SK-N-SH (cell line): ENCODE measurements at regions not wholly inside any gene's neighbourhood (a gene's known extent, or its start where the extent isn't known, plus 50 kb on each side); places are given as distances from the start of the nearest gene placed in this dataset.

Source experiments
- CTCF ChIA-PET: fragments of 300-600, 350-600 bp; formaldehyde crosslinking; extraction: SDS; loops from one replicate; lab custom pipeline; 2021; lab: Yijun Ruan, JAX
- POLR2A ChIA-PET: fragments of 350-600 bp; sonication (Branson Sonifier 250); formaldehyde crosslinking; extraction: SDS; loops from one replicate; lab custom pipeline; 2020; ENCODE audit warnings: antibody characterized with exemption, inconsistent platforms; lab: Yijun Ruan, JAX
- DNase-seq: peaks from one replicate; pipeline ENCODE4 v3.0.0; 2012
- H2AFZ ChIP-seq: fragments of 200-600 bp; sonication (generic); 2 replicates; pipeline ENCODE4 v1.8.1; 2016; ENCODE audit warnings: antibody characterized with exemption, mild to moderate bottlenecking, low read depth
- H3F3A ChIP-seq: fragments of 200-600 bp; sonication (generic); replicated peaks from 2 replicates; pipeline ENCODE3; 2016; ENCODE audit warnings: antibody characterized with exemption, mild to moderate bottlenecking; ENCODE audit not compliant: insufficient read depth
- H3K27ac ChIP-seq, 2 experiments: fragments of 200-500 bp in 1 of 2; fragments of 200-600 bp in 1 of 2; sonication (Bioruptor generic) in 1 of 2; sonication (generic), shearing (Covaris generic) in 1 of 2; 2 replicates each; pipeline versions ENCODE4 v1.5.1 to v1.6.1; 2014 to 2016; ENCODE audit warnings: low read depth in 2 of 2, inconsistent platforms in 1 of 2, low read length in 1 of 2, mild to moderate bottlenecking in 1 of 2, mixed read lengths in 1 of 2
- H3K27me3 ChIP-seq: fragments of 200-600 bp; sonication (generic), shearing (Covaris generic); 2 replicates; pipeline ENCODE4 v1.6.1; 2016; ENCODE audit warnings: mixed run types; ENCODE audit not compliant: insufficient read depth
- H3K36me3 ChIP-seq, 2 experiments: fragments of 200-500 bp in 1 of 2; fragments of 200-600 bp in 1 of 2; sonication (Bioruptor generic) in 1 of 2; sonication (generic) in 1 of 2; replicated peaks in 1 of 2; 2 replicates each; pipeline versions ENCODE3 to v1.5.1; 2014 to 2016; ENCODE audit warnings: low read length in 1 of 2, mild to moderate bottlenecking in 1 of 2; ENCODE audit not compliant: insufficient read depth in 2 of 2, control insufficient read depth in 1 of 2
- H3K4me1 ChIP-seq, 2 experiments: fragments of 200-500 bp in 1 of 2; fragments of 200-600 bp in 1 of 2; sonication (Bioruptor generic) in 1 of 2; sonication (generic), shearing (Covaris generic) in 1 of 2; 2 replicates each; pipeline versions ENCODE4 v1.5.1 to v1.6.1; 2014 to 2016; ENCODE audit warnings: low read depth in 1 of 2, low read length in 1 of 2, mixed run types in 1 of 2; ENCODE audit not compliant: insufficient read depth in 2 of 2, control insufficient read depth in 1 of 2
- H3K4me2 ChIP-seq: fragments of 200-600 bp; sonication (generic), shearing (Covaris generic); 2 replicates; pipeline ENCODE4 v1.6.1; 2017; ENCODE audit warnings: mixed run types
- H3K4me3 ChIP-seq, 2 experiments: fragments of 200-500 bp in 1 of 2; fragments of 200-600 bp in 1 of 2; sonication (Bioruptor generic) in 1 of 2; sonication (generic), shearing (Covaris generic) in 1 of 2; 2 replicates each; pipeline versions ENCODE4 v1.5.1 to v1.8.1; 2014 to 2016; ENCODE audit warnings: low read depth in 2 of 2, inconsistent platforms in 1 of 2, low read length in 1 of 2, mild to moderate bottlenecking in 1 of 2, mixed read lengths in 1 of 2, moderate library complexity in 1 of 2
- H3K79me2 ChIP-seq: fragments of 200-600 bp; sonication (generic); 2 replicates; pipeline ENCODE4 v1.8.1; 2017; ENCODE audit warnings: mild to moderate bottlenecking; ENCODE audit not compliant: insufficient read depth
- H3K9ac ChIP-seq: fragments of 200-600 bp; sonication (generic); 2 replicates; pipeline ENCODE4 v1.6.1; 2017; ENCODE audit warnings: mixed run types
- H3K9me2 ChIP-seq: fragments of 200-600 bp; sonication (generic); 2 replicates; pipeline ENCODE4 v1.6.1; 2017; ENCODE audit warnings: mixed run types
- H3K9me3 ChIP-seq: fragments of 200-600 bp; sonication (generic); 2 replicates; pipeline ENCODE4 v1.6.1; 2017; ENCODE audit warnings: mixed run types, mild to moderate bottlenecking, moderate library complexity
- H4K20me1 ChIP-seq: fragments of 200-600 bp; sonication (generic); 2 replicates; pipeline ENCODE4 v1.6.1; 2017; ENCODE audit warnings: mild to moderate bottlenecking, mixed run types; ENCODE audit not compliant: insufficient read depth
- CHD2 ChIP-seq: fragments of 150-350 bp; IDR thresholded peaks from 2 replicates; pipeline ENCODE4 v1.6.1; 2018; ENCODE audit warnings: low read length; ENCODE audit not compliant: partially characterized antibody
- ELF1 ChIP-seq: IDR thresholded peaks from 2 replicates; pipeline ENCODE4 v1.4.0; 2012
- EP300 ChIP-seq, 2 experiments: IDR thresholded peaks; 2 replicates each; pipeline versions ENCODE4 v1.4.0 to v1.6.1; 2012; ENCODE audit warnings: borderline replicate concordance in 1 of 2, low read depth in 1 of 2, low read length in 1 of 2
- FOXM1 ChIP-seq: IDR thresholded peaks from 2 replicates; pipeline ENCODE4 v1.4.0; 2012; ENCODE audit warnings: low read depth, mild to moderate bottlenecking
- GABPA ChIP-seq: IDR thresholded peaks from 2 replicates; pipeline ENCODE4 v1.4.0; 2012; ENCODE audit warnings: low read depth, mild to moderate bottlenecking
- IRF3 ChIP-seq: fragments of 150-350 bp; IDR thresholded peaks from 2 replicates; pipeline ENCODE4 v1.6.1; 2016; ENCODE audit warnings: mild to moderate bottlenecking, low read depth, low read length
- MEF2A ChIP-seq: IDR thresholded peaks from 2 replicates; pipeline ENCODE4 v1.4.0; 2012; ENCODE audit warnings: low read depth, borderline replicate concordance
- NFIC ChIP-seq: IDR thresholded peaks from 2 replicates; pipeline ENCODE4 v1.4.0; 2012; ENCODE audit warnings: borderline replicate concordance
- REST ChIP-seq: IDR thresholded peaks from 2 replicates; pipeline ENCODE4 v1.6.1; 2012; ENCODE audit warnings: mild to moderate bottlenecking, low read depth, low read length, moderate library complexity
- RXRA ChIP-seq: IDR thresholded peaks from 2 replicates; pipeline ENCODE4 v1.4.0; 2012; ENCODE audit warnings: low read depth, mild to moderate bottlenecking, borderline replicate concordance
- SIN3A ChIP-seq: IDR thresholded peaks from 2 replicates; pipeline ENCODE4 v1.6.1; 2012; ENCODE audit warnings: low read depth, mild to moderate bottlenecking, low read length, moderate library complexity, borderline replicate concordance
- SMC3 ChIP-seq: IDR thresholded peaks from 2 replicates; pipeline ENCODE4 v1.6.1; 2012; ENCODE audit warnings: low read depth, low read length, improper control_type of control experiment
- TAF1 ChIP-seq: IDR thresholded peaks from 2 replicates; pipeline ENCODE4 v1.6.1; 2012; ENCODE audit warnings: low read depth, mild to moderate bottlenecking, low read length, moderate library complexity, borderline replicate concordance
- TEAD4 ChIP-seq: IDR thresholded peaks from 2 replicates; pipeline ENCODE4 v1.4.0; 2012; ENCODE audit warnings: mild to moderate bottlenecking, borderline replicate concordance; ENCODE audit not compliant: insufficient read depth
- WGBS: methylation state at CpG from one replicate; pipeline ENCODE4 v1.1.6; 2017; ENCODE audit warnings: low lambda C conversion rate; 5-methylcytosine and 5-hydroxymethylcytosine counted together
- TF ChIP-seq, protein P1 (sequence below): IDR thresholded peaks from 2 replicates; pipeline ENCODE4 v1.4.0; 2012; ENCODE audit warnings: low read depth, borderline replicate concordance
- TF ChIP-seq, protein P2 (sequence below): fragments of 200-600 bp; sonication (generic); IDR thresholded peaks from 2 replicates; pipeline ENCODE4 v1.6.1; 2017; ENCODE audit warnings: antibody characterized with exemption, mild to moderate bottlenecking, moderate library complexity
- TF ChIP-seq, protein P3 (sequence below): fragments of 150-350 bp; IDR thresholded peaks from 2 replicates; pipeline ENCODE4 v1.6.1; 2017; ENCODE audit warnings: antibody characterized with exemption, low read length, low read depth, borderline replicate concordance

DNA sequence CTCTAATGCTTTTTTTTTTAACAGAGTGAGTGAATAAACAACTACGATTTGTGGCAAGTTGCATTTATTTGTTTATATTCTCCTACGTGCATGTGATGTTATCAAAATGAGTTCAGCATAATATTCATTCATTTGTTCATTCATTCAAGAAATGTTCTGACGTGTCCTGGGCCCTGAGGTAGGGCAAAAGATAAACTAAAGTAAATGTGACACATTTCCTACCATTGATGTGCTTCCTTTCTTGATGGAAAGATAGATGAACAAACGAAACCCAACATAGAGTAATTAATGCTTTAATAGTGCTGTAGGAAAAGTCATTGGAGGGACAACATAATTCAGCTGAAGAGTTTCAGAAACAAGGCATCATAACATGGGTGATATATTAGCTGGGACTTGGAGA lies 261.5 kb upstream of the KCNMB2 start:
- H3K4me2 ChIP-seq = no peak overlapping the region
- no peaks in the 10 kb centered on the region for H3K9me2 ChIP-seq
- no peaks in the 10 kb centered on the region for H3K79me2 ChIP-seq
- H3K4me3 ChIP-seq = no peak overlapping the region
- H3K36me3 ChIP-seq = no peaks in the 10 kb centered on the region
- TF ChIP-seq IRF3 (no peak), FOXM1 (no peak), REST (no peak), GABPA (no peak), SIN3A (no peak), MEF2A (no peak), EP300 (IDR thresholded peaks at IDR 0.05; ENCODE audit: borderline replicate concordance in 1 of 2, low read depth in 1 of 2, low read length in 1 of 2) (no peak), NFIC (no peak), ELF1 (no peak), RXRA (no peak)
- DNase-seq = no peak
- H3K27me3 ChIP-seq = no peaks in the 10 kb centered on the region
- no peak overlapping the region for H2AFZ ChIP-seq
- ChIA-PET POLR2A (no interaction called here), CTCF (no interaction called here)
- no peak overlapping the region for H3K27ac ChIP-seq
- H4K20me1 ChIP-seq = no peaks in the 10 kb centered on the region
- no peak overlapping the region for H3K9ac ChIP-seq
- H3K4me1 ChIP-seq = no peaks in the 10 kb centered on the region
- WGBS = 82% methylated on average over 4 of the region's 4 CpGs
- H3F3A ChIP-seq = peaks cover 3% of the 10 kb centered on the region
- peaks cover 5% of the 10 kb centered on the region; the same call in 1 of the 2 replicates for H3K9me3 ChIP-seq

- POLR2A ChIA-PET = no interaction called here
Observed at GRCh38 chr3:178275311-178275710, 260.9 kb upstream of the KCNMB2 start.

More at GRCh38 chr3:178275311-178275710, 260.9 kb upstream of the KCNMB2 start:
- no peaks in the 10 kb centered on the region for H3K27me3 ChIP-seq
- no peak for DNase-seq
- no peak overlapping the region for H3K9ac ChIP-seq
- H3K27ac ChIP-seq = no peak overlapping the region
- CTCF ChIA-PET = no interaction called here
- H3K4me1 ChIP-seq = no peaks in the 10 kb centered on the region
- peaks cover 3% of the 10 kb centered on the region for H3F3A ChIP-seq
- H3K36me3 ChIP-seq = no peaks in the 10 kb centered on the region
- H3K79me2 ChIP-seq = no peaks in the 10 kb centered on the region
- TF ChIP-seq ELF1 (no peak), TAF1 (no peak), SIN3A (no peak), TEAD4 (no peak), CHD2 (no peak), FOXM1 (no peak), SMC3 (no peak)
- TF ChIP-seq, protein P1, sequence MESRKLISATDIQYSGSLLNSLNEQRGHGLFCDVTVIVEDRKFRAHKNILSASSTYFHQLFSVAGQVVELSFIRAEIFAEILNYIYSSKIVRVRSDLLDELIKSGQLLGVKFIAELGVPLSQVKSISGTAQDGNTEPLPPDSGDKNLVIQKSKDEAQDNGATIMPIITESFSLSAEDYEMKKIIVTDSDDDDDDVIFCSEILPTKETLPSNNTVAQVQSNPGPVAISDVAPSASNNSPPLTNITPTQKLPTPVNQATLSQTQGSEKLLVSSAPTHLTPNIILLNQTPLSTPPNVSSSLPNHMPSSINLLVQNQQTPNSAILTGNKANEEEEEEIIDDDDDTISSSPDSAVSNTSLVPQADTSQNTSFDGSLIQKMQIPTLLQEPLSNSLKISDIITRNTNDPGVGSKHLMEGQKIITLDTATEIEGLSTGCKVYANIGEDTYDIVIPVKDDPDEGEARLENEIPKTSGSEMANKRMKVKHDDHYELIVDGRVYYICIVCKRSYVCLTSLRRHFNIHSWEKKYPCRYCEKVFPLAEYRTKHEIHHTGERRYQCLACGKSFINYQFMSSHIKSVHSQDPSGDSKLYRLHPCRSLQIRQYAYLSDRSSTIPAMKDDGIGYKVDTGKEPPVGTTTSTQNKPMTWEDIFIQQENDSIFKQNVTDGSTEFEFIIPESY = no peak
- TF ChIP-seq, protein P2, sequence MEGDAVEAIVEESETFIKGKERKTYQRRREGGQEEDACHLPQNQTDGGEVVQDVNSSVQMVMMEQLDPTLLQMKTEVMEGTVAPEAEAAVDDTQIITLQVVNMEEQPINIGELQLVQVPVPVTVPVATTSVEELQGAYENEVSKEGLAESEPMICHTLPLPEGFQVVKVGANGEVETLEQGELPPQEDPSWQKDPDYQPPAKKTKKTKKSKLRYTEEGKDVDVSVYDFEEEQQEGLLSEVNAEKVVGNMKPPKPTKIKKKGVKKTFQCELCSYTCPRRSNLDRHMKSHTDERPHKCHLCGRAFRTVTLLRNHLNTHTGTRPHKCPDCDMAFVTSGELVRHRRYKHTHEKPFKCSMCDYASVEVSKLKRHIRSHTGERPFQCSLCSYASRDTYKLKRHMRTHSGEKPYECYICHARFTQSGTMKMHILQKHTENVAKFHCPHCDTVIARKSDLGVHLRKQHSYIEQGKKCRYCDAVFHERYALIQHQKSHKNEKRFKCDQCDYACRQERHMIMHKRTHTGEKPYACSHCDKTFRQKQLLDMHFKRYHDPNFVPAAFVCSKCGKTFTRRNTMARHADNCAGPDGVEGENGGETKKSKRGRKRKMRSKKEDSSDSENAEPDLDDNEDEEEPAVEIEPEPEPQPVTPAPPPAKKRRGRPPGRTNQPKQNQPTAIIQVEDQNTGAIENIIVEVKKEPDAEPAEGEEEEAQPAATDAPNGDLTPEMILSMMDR = no peak
- TF ChIP-seq, protein P3, sequence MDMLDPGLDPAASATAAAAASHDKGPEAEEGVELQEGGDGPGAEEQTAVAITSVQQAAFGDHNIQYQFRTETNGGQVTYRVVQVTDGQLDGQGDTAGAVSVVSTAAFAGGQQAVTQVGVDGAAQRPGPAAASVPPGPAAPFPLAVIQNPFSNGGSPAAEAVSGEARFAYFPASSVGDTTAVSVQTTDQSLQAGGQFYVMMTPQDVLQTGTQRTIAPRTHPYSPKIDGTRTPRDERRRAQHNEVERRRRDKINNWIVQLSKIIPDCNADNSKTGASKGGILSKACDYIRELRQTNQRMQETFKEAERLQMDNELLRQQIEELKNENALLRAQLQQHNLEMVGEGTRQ = no peak
- peaks cover 6% of the 10 kb centered on the region; the same call in 1 of the 2 replicates for H3K9me3 ChIP-seq
- H3K4me3 ChIP-seq = no peak overlapping the region
- no peaks in the 10 kb centered on the region for H3K9me2 ChIP-seq
- H2AFZ ChIP-seq = no peak overlapping the region
- H3K4me2 ChIP-seq = no peak overlapping the region
- H4K20me1 ChIP-seq = no peaks in the 10 kb centered on the region
